GM12878 (cell line): ENCODE measurements at regions not wholly inside any gene's neighbourhood (a gene's known extent, or its start where the extent isn't known, plus 50 kb on each side); places are given as distances from the start of the nearest gene placed in this dataset.

ENCODE experiments used
- ATAC-seq: fragments of 200-7000 bp; cut with Tn5 transposase; 3 replicates; pipeline ENCODE4 v1.9.1; 2020; ENCODE audit warnings: mild to moderate bottlenecking, moderate library complexity
- BruUV-seq: library from RNA; stranded (reverse); fragments of 400-500 nt; replicated peaks from 2 replicates; lab custom pipeline; 2021; lab: Mats Ljungman, UMichigan
- CTCF ChIA-PET: fragments of 300-600 bp; sonication (Branson Sonifier 250); formaldehyde crosslinking; extraction: SDS; loops from one replicate; lab custom pipeline; 2021; ENCODE audit warnings: inconsistent platforms; lab: Yijun Ruan, JAX
- POLR2A ChIA-PET: fragments of 350-600 bp; formaldehyde crosslinking; extraction: SDS; loops from one replicate; lab custom pipeline; 2021; ENCODE audit warnings: inconsistent platforms; lab: Charles Lee
- RAD21 ChIA-PET: fragments of 300-600 bp; sonication (Branson Sonifier 250); formaldehyde crosslinking; loops from one replicate; lab custom pipeline; 2023; ENCODE audit warnings: antibody characterized with exemption; ENCODE audit not compliant: unreplicated experiment; lab: Charles Lee
- SMC1A ChIA-PET: fragments of 300-600 bp; sonication (Branson Sonifier 250); formaldehyde crosslinking; loops from one replicate; lab custom pipeline; 2023; ENCODE audit not compliant: unreplicated experiment, uncharacterized antibody; lab: Charles Lee
- DNase-seq: peaks from one replicate; pipeline ENCODE4 v3.0.0-alpha.2; 2011; ENCODE audit warnings: low read depth, low spot score
- FAIRE-seq: peaks from 3 replicates; lab custom pipeline; 2011; peaks lifted over from hg19 to GRCh38; lab: Jason Lieb, UNC
- H2AFZ ChIP-seq: 2 replicates; pipeline ENCODE4 v1.6.0; 2011; ENCODE audit warnings: low read depth, low read length, control low read depth; ENCODE audit not compliant: control insufficient read depth
- H3K27ac ChIP-seq: 2 replicates; pipeline ENCODE4 v1.5.1; 2011; ENCODE audit warnings: control low read depth; ENCODE audit not compliant: control insufficient read depth, insufficient read depth
- H3K27me3 ChIP-seq, 2 experiments: replicated peaks in 1 of 2; 2 replicates each; pipeline versions ENCODE4 v1.6.0 to v1.6.1; 2011; ENCODE audit warnings: low read length in 1 of 2; ENCODE audit not compliant: control insufficient read depth in 2 of 2, insufficient read depth in 2 of 2
- H3K36me3 ChIP-seq, 2 experiments: 2 replicates each; pipeline ENCODE4 v1.5.1; 2011; ENCODE audit warnings: low read length in 1 of 2; ENCODE audit not compliant: control insufficient read depth in 2 of 2, insufficient read depth in 2 of 2
- H3K4me1 ChIP-seq: 2 replicates; pipeline ENCODE4 v1.6.1; 2011; ENCODE audit warnings: mild to moderate bottlenecking, low read length, moderate library complexity, mixed read lengths; ENCODE audit not compliant: control insufficient read depth, insufficient read depth
- H3K4me2 ChIP-seq: 2 replicates; pipeline ENCODE4 v1.6.0; 2011; ENCODE audit warnings: control low read depth; ENCODE audit not compliant: control insufficient read depth, insufficient read depth
- H3K4me3 ChIP-seq: fragments of 200-600 bp; sonication (generic); 2 replicates; pipeline ENCODE4 v1.5.1; 2016
- H3K79me2 ChIP-seq: 2 replicates; pipeline ENCODE4 v1.6.0; 2011; ENCODE audit warnings: low read length; ENCODE audit not compliant: control insufficient read depth, insufficient read depth
- H3K9ac ChIP-seq: 2 replicates; pipeline ENCODE4 v1.8.0; 2011; ENCODE audit warnings: low read length, control low read depth, mixed read lengths; ENCODE audit not compliant: control insufficient read depth, insufficient read depth
- H3K9me3 ChIP-seq: replicated peaks from 3 replicates; pipeline ENCODE4 v1.5.1; 2011; ENCODE audit warnings: mild to moderate bottlenecking, low read length; ENCODE audit not compliant: control insufficient read depth, insufficient read depth
- H4K20me1 ChIP-seq: 2 replicates; pipeline ENCODE4 v1.6.0; 2011; ENCODE audit not compliant: control insufficient read depth, insufficient read depth
- E4F1 ChIP-seq: fragments of 450-650 bp; IDR thresholded peaks from 2 replicates; pipeline ENCODE4 v1.6.1; 2018; ENCODE audit warnings: borderline replicate concordance, mild to moderate bottlenecking; ENCODE audit not compliant: partially characterized antibody
- EGR1 ChIP-seq, 2 experiments: IDR thresholded peaks; 1 replicate in 1 of 2; 2 replicates in 1 of 2; pipeline ENCODE4 v1.6.1; 2011 to 2012; ENCODE audit warnings: low read depth in 2 of 2, low read length in 2 of 2, borderline replicate concordance in 1 of 2, mild to moderate bottlenecking in 1 of 2, moderate library complexity in 1 of 2
- ELK1 ChIP-seq: IDR thresholded peaks from 2 replicates; pipeline ENCODE4 v1.6.1; 2012; ENCODE audit warnings: low read depth, low read length, improper control_type of control experiment
- IKZF1 ChIP-seq: fragments of 450-650 bp; conservative IDR thresholded peaks from 2 replicates; pipeline ENCODE4 v1.6.1; 2017; ENCODE audit warnings: antibody characterized with exemption, mild to moderate bottlenecking
- IRF3 ChIP-seq: fragments of 450-650 bp; IDR thresholded peaks from 2 replicates; pipeline ENCODE4 v1.6.1; 2014; ENCODE audit warnings: mild to moderate bottlenecking
- MTA2 ChIP-seq: fragments of 450-650 bp; IDR thresholded peaks from 2 replicates; pipeline ENCODE4 v1.6.1; 2016; ENCODE audit warnings: low read depth, mild to moderate bottlenecking, moderate library complexity
- NFYA ChIP-seq: IDR thresholded peaks from 2 replicates; pipeline ENCODE4 v1.6.1; 2011; ENCODE audit warnings: low read depth, mild to moderate bottlenecking, low read length, improper control_type of control experiment, borderline replicate concordance
- RELA ChIP-seq: fragments of 450-650 bp; IDR thresholded peaks from 2 replicates; pipeline ENCODE4 v1.8.0; 2014; ENCODE audit warnings: borderline replicate concordance; ENCODE audit not compliant: partially characterized antibody
- SRF ChIP-seq, 2 experiments: IDR thresholded peaks; 2 replicates each; pipeline ENCODE4 v1.6.1; 2011; ENCODE audit warnings: low read depth in 2 of 2, low read length in 2 of 2, mild to moderate bottlenecking in 1 of 2, moderate library complexity in 1 of 2
- TCF7 ChIP-seq: IDR thresholded peaks from 2 replicates; pipeline ENCODE4 v1.6.1; 2014; ENCODE audit warnings: antibody characterized with exemption, borderline replicate concordance
- WGBS: methylation state at CpG from one replicate; pipeline ENCODE4 v1.1.6; 2016; ENCODE audit warnings: low lambda C conversion rate; ENCODE audit not compliant: insufficient replicate concordance, insufficient coverage; ENCODE audit errors: missing lambda C conversion rate; 5-methylcytosine and 5-hydroxymethylcytosine counted together
- in situ Hi-C: fragments of 300-500 bp; cut with MboI; formaldehyde crosslinking; loops from 9 replicates; pipeline ENCODE4 v1.14.3; 2018; ENCODE audit warnings: mixed read lengths
- intact Hi-C: fragments of 100-400 bp; cut with micrococcal nuclease; formaldehyde crosslinking; loops from one replicate; pipeline ENCODE4 v1.14.2; 2022; ENCODE audit not compliant: unreplicated experiment
- TF ChIP-seq, protein P1 (sequence below): IDR thresholded peaks from 2 replicates; pipeline ENCODE4 v1.6.1; 2011; ENCODE audit warnings: low read depth, low read length, improper control_type of control experiment, borderline replicate concordance

GRCh38 chr10:78182841-78183240 is 149.2 kb downstream of the RPS24 start (continued):
- TF ChIP-seq E4F1 (no peak), EGR1 (IDR thresholded peaks at IDR 0.05; ENCODE audit: borderline replicate concordance in 1 of 2, low read depth in 2 of 2, low read length in 2 of 2) (no peak), IKZF1 (no peak), NFYA (no peak), MTA2 (no peak), ELK1 (no peak)
- TF ChIP-seq, all 136 proteins: peak for 0

DNA sequence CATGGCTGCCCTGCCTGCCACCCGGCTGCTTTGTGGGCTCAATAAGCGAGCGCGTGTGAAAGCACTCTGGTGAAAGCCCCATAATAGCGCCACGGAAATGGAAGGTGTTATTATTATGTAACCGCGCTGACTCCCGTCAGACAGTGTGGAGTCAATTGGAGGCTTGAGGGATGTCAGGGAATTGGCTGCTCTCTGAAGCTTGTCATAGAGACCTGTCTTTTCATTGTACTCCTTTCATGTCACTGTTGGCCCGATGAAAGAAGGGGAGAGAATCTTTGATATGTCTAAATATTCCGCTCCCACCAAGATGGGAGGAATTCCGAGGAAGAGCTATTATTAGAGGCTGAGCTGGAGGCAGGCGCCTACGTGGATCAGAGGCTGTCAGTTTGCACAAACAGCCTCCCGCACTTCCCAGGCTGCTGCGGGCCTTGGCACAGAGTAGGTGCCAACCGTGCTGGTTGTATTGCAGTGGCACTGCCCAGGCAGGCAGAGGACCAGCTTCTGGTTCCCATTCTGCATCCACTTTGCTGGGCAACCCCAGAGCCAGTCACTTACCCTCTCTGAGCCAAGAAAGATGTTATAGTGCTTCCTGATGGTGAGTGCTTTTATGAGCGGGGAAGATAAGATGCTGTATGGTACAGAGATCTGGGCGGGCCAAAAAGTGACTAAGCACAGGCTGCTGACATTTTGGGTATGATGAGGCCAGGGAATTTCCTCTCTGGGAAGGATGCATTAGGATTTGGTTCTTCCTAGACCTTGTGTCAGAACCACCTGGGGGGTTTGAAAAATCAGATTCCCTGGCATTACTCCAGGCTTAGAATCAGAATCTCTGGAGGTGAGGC is 151.4 kb downstream of the RPS24 start:
- WGBS: 49% methylated on average over 17 of the region's 19 CpGs
- ChIA-PET RAD21 (no interaction called here), POLR2A (no interaction called here), CTCF (no interaction called here), SMC1A (interaction anchor here (0.6 kb wide), 1 partner anchor 1260 kb away, joined by 3 read pairs; no protein-coding TSS in a partner anchor)
- Histone ChIP-seq H3K27ac (no peak overlapping the region), H3K9ac (no peak overlapping the region), H4K20me1 (peaks cover 4% of the 10 kb centered on the region; the same call in 1 of the 2 replicates), H2AFZ (no peak overlapping the region), H3K9me3 (no peaks in the 10 kb centered on the region), H3K4me1 (no peaks in the 10 kb centered on the region), H3K4me3 (no peak overlapping the region), H3K79me2 (no peaks in the 10 kb centered on the region), H3K36me3 (no peaks in the 10 kb centered on the region), H3K4me2 (no peak overlapping the region), H3K27me3 (no peaks in the 10 kb centered on the region; a peak in 2 of 4 replicates)
- ATAC-seq: no peak
- no peak for DNase-seq
- BruUV-seq: no TSS peak
- in situ Hi-C loops (no loop called here), intact Hi-C loops (no loop called here)
- TF ChIP-seq SRF (IDR thresholded peaks at IDR 0.05; ENCODE audit: low read depth in 2 of 2, low read length in 2 of 2) (no peak), TCF7 (no peak), RELA (no peak), IRF3 (no peak)
- TF ChIP-seq, protein P1, sequence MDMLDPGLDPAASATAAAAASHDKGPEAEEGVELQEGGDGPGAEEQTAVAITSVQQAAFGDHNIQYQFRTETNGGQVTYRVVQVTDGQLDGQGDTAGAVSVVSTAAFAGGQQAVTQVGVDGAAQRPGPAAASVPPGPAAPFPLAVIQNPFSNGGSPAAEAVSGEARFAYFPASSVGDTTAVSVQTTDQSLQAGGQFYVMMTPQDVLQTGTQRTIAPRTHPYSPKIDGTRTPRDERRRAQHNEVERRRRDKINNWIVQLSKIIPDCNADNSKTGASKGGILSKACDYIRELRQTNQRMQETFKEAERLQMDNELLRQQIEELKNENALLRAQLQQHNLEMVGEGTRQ: no peak
- no peak for FAIRE-seq
